ENCODE measurements at regions not wholly inside any gene's neighbourhood (a gene's known extent, or its start where the extent isn't known, plus 50 kb on each side); places are given as distances from the start of the nearest gene placed in this dataset.

DNA sequence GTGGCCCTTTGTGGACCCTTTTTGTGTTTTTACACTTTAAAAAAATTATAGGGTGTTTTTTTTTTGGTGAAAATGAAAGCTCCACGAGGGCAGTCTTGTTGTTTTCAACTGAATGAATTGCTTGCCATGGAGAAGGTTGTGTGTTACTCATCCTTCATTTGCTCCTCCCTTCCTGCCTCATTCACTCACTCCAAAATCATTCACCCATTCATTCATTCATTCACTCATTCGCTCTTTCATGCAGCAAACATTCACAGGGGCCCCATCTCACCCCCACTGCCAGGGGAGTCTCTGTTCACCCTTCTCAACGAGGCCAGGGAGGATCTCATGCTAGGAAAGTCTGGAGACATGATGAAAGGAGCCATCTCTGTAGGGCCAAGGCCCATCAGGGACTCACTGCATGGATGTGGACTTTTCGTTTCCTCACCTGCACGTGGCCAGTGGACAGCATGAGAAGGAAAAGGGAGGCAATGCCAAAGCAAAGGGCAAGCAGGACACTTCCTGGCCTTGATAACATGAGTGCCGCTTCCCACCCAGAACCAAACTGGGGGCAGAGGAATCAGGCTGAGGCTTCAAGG, 62.8 kb upstream of the COL13A1 start (continued):
- no peak for TF ChIP-seq WT1 (tag by site-specific recombination; IDR thresholded peaks at IDR 0.05)

DNA sequence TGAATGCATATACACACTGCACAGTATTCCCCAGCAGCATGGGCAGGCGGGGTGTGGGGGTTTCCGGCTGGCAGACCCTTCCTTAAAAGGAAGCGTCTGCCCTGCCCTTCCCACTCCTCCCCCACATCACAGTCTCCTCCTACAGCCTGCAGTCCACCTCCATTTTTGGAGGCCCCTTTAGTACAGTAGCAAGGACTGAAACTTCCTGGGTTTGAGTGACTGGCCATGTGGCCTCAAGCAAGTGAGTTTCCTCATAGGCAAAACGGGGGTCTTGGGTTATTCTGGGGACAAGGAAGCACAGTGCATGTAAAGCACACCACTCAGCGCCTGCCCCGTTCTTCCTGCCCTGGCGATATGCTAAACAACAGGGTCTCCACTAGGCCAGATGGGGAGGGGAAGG, 62.1 kb upstream of the COL13A1 start:
- CTCF ChIA-PET: interaction anchor here (1.1 to 1.8 kb wide), 5 partner anchors 22 to 224 kb away, joined by 3 to 7 read pairs (median 4); no protein-coding TSS in a partner anchor
- no peak overlapping the region for H3K4me3 ChIP-seq (ENCODE audit: low read depth, low read length)
- POLR2A ChIA-PET: no interaction called here
- H3K9me3 ChIP-seq (ENCODE audit: control insufficient read depth, insufficient read depth, low read depth, low read length): no peaks in the 10 kb centered on the region
- no peaks in the 10 kb centered on the region for H3K4me1 ChIP-seq (ENCODE audit: control insufficient read depth, insufficient read depth, low read length)
- no peak for TF ChIP-seq GLIS2 (tag by site-specific recombination; IDR thresholded peaks at IDR 0.05)
- no peak for TF ChIP-seq ZNF48 (tag by site-specific recombination; IDR thresholded peaks at IDR 0.05)
- TF ChIP-seq ZSCAN30 (tag by site-specific recombination; IDR thresholded peaks at IDR 0.05): no peak
- TF ChIP-seq ZFHX2 (tag by site-specific recombination; conservative IDR thresholded peaks at IDR 0.05): peak; percentile 68
- no peak for TF ChIP-seq SETDB1 (IDR thresholded peaks at IDR 0.05; ENCODE audit: insufficient read length, low read length)
- peak; percentile 40; the same call in 1 of the 2 replicates for TF ChIP-seq EGR2 (tag by site-specific recombination; IDR thresholded peaks at IDR 0.05; ENCODE audit: low read depth)
- TF ChIP-seq, protein P1, sequence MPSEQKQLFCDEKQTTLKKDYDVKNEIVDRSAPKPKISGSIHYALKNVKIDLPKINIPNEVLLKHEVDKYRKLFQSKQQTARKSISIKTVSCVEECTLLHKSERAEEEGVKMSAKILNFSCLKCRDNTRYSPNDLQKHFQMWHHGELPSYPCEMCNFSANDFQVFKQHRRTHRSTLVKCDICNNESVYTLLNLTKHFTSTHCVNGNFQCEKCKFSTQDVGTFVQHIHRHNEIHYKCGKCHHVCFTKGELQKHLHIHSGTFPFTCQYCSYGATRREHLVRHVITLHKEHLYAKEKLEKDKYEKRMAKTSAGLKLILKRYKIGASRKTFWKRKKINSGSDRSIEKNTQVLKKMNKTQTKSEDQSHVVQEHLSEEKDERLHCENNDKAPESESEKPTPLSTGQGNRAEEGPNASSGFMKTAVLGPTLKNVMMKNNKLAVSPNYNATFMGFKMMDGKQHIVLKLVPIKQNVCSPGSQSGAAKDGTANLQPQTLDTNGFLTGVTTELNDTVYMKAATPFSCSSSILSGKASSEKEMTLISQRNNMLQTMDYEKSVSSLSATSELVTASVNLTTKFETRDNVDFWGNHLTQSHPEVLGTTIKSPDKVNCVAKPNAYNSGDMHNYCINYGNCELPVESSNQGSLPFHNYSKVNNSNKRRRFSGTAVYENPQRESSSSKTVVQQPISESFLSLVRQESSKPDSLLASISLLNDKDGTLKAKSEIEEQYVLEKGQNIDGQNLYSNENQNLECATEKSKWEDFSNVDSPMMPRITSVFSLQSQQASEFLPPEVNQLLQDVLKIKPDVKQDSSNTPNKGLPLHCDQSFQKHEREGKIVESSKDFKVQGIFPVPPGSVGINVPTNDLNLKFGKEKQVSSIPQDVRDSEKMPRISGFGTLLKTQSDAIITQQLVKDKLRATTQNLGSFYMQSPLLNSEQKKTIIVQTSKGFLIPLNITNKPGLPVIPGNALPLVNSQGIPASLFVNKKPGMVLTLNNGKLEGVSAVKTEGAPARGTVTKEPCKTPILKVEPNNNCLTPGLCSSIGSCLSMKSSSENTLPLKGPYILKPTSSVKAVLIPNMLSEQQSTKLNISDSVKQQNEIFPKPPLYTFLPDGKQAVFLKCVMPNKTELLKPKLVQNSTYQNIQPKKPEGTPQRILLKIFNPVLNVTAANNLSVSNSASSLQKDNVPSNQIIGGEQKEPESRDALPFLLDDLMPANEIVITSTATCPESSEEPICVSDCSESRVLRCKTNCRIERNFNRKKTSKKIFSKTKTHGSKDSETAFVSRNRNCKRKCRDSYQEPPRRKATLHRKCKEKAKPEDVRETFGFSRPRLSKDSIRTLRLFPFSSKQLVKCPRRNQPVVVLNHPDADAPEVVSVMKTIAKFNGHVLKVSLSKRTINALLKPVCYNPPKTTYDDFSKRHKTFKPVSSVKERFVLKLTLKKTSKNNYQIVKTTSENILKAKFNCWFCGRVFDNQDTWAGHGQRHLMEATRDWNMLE (tag by site-specific recombination; conservative IDR thresholded peaks at IDR 0.05; ENCODE audit: low read depth): no peak
- H3K36me3 ChIP-seq (ENCODE audit: control insufficient read depth in 2 of 2, insufficient read depth in 1 of 2, low read length in 2 of 2): no peaks in the 10 kb centered on the region
- no peak overlapping the region for H3K27ac ChIP-seq (ENCODE audit: extremely low read depth, low read depth, low read length)

DNA sequence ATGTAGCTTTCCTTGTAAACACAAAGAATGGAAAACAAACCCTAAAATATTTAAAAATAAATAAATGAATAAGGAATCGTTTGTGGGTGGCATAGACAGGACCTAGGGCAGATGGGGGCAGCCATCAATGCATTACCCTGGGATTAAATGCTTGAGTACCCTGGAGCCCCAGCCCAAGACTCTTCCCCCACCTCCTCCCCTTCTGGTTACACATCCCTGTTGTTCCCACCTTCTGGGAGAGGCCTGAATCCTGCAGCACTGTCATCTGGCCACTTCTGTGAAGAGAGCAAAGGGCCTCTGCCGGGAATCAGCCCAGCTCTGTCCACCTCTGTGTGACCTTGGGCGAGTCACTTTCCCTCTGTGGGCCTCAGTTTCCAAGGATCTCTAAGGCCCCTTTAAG, 61.6 kb upstream of the COL13A1 start:
- Histone ChIP-seq H3K36me3 (ENCODE audit: control insufficient read depth in 2 of 2, insufficient read depth in 1 of 2, low read length in 2 of 2) (no peaks in the 10 kb centered on the region), H3K4me3 (ENCODE audit: low read depth, low read length) (no peak overlapping the region), H3K4me1 (ENCODE audit: control insufficient read depth, insufficient read depth, low read length) (no peaks in the 10 kb centered on the region), H3K27ac (ENCODE audit: extremely low read depth, low read depth, low read length) (no peak overlapping the region), H3K9me3 (ENCODE audit: control insufficient read depth, insufficient read depth, low read depth, low read length) (no peaks in the 10 kb centered on the region)
- ChIA-PET CTCF (interaction anchor here (0.6 to 1.8 kb wide), 9 partner anchors 23 to 224 kb away, joined by 3 to 7 read pairs (median 3); no protein-coding TSS in a partner anchor), POLR2A (no interaction called here)
- TF ChIP-seq ZNF10 (tag by site-specific recombination; IDR thresholded peaks at IDR 0.05) (no peak), TCF7L2 (IDR thresholded peaks at IDR 0.05; ENCODE audit: borderline replicate concordance, low read depth, low read length) (no peak), RBAK (tag by site-specific recombination; IDR thresholded peaks at IDR 0.05) (no peak), ZNF391 (tag by site-specific recombination; IDR thresholded peaks at IDR 0.05; ENCODE audit: borderline replicate concordance, low read depth) (no peak), ZNF112 (tag by site-specific recombination; IDR thresholded peaks at IDR 0.05) (no peak), ZNF341 (tag by site-specific recombination; IDR thresholded peaks at IDR 0.05; ENCODE audit: low read depth) (no peak)
- TF ChIP-seq, protein P2, sequence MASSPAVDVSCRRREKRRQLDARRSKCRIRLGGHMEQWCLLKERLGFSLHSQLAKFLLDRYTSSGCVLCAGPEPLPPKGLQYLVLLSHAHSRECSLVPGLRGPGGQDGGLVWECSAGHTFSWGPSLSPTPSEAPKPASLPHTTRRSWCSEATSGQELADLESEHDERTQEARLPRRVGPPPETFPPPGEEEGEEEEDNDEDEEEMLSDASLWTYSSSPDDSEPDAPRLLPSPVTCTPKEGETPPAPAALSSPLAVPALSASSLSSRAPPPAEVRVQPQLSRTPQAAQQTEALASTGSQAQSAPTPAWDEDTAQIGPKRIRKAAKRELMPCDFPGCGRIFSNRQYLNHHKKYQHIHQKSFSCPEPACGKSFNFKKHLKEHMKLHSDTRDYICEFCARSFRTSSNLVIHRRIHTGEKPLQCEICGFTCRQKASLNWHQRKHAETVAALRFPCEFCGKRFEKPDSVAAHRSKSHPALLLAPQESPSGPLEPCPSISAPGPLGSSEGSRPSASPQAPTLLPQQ (tag by site-specific recombination; IDR thresholded peaks at IDR 0.05): no peak
